ENCODE measurements at regions not wholly inside any gene's neighbourhood (a gene's known extent, or its start where the extent isn't known, plus 50 kb on each side); places are given as distances from the start of the nearest gene placed in this dataset.

- TF ChIP-seq, protein P1, sequence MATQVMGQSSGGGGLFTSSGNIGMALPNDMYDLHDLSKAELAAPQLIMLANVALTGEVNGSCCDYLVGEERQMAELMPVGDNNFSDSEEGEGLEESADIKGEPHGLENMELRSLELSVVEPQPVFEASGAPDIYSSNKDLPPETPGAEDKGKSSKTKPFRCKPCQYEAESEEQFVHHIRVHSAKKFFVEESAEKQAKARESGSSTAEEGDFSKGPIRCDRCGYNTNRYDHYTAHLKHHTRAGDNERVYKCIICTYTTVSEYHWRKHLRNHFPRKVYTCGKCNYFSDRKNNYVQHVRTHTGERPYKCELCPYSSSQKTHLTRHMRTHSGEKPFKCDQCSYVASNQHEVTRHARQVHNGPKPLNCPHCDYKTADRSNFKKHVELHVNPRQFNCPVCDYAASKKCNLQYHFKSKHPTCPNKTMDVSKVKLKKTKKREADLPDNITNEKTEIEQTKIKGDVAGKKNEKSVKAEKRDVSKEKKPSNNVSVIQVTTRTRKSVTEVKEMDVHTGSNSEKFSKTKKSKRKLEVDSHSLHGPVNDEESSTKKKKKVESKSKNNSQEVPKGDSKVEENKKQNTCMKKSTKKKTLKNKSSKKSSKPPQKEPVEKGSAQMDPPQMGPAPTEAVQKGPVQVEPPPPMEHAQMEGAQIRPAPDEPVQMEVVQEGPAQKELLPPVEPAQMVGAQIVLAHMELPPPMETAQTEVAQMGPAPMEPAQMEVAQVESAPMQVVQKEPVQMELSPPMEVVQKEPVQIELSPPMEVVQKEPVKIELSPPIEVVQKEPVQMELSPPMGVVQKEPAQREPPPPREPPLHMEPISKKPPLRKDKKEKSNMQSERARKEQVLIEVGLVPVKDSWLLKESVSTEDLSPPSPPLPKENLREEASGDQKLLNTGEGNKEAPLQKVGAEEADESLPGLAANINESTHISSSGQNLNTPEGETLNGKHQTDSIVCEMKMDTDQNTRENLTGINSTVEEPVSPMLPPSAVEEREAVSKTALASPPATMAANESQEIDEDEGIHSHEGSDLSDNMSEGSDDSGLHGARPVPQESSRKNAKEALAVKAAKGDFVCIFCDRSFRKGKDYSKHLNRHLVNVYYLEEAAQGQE (IDR thresholded peaks at IDR 0.05; ENCODE audit: borderline replicate concordance), result peak; percentile 29
- no peak for TF ChIP-seq MXI1 (conservative IDR thresholded peaks at IDR 0.05; ENCODE audit: poor library complexity, severe bottlenecking)
- TF ChIP-seq POLR2AphosphoS5 (IDR thresholded peaks at IDR 0.05), result peak; percentile 11
- no peak for TF ChIP-seq EZH2 (IDR thresholded peaks at IDR 0.05; ENCODE audit: borderline replicate concordance, insufficient read depth, low read length, poor library complexity, severe bottlenecking)
- TF ChIP-seq TAF1 (IDR thresholded peaks at IDR 0.05; ENCODE audit: low read depth), result no peak
- TF ChIP-seq RAD21 (conservative IDR thresholded peaks at IDR 0.05), result no peak
- TF ChIP-seq, protein P2, sequence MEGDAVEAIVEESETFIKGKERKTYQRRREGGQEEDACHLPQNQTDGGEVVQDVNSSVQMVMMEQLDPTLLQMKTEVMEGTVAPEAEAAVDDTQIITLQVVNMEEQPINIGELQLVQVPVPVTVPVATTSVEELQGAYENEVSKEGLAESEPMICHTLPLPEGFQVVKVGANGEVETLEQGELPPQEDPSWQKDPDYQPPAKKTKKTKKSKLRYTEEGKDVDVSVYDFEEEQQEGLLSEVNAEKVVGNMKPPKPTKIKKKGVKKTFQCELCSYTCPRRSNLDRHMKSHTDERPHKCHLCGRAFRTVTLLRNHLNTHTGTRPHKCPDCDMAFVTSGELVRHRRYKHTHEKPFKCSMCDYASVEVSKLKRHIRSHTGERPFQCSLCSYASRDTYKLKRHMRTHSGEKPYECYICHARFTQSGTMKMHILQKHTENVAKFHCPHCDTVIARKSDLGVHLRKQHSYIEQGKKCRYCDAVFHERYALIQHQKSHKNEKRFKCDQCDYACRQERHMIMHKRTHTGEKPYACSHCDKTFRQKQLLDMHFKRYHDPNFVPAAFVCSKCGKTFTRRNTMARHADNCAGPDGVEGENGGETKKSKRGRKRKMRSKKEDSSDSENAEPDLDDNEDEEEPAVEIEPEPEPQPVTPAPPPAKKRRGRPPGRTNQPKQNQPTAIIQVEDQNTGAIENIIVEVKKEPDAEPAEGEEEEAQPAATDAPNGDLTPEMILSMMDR (IDR thresholded peaks at IDR 0.05; ENCODE audit: poor library complexity, severe bottlenecking), result no peak
- no peak for TF ChIP-seq SMC3 (conservative IDR thresholded peaks at IDR 0.05; ENCODE audit: poor library complexity)
- TF ChIP-seq EP300 (conservative IDR thresholded peaks at IDR 0.05; ENCODE audit: poor library complexity, severe bottlenecking), result peak; percentile 27
- Histone ChIP-seq H2AFZ (ENCODE audit: low read depth, low read length) (no peak overlapping the region), H3K4me2 (ENCODE audit: low read length) (peak overlapping the region; percentile 22)
Observed at GRCh38 chr1:200302921-200303290, 106.9 kb downstream of the ZNF281 start.

GRCh38 chr1:200302192-200302920 is 107.5 kb downstream of the ZNF281 start:
- TF ChIP-seq TAF1 (IDR thresholded peaks at IDR 0.05; ENCODE audit: low read depth), result no peak
- TF ChIP-seq, protein P1 (IDR thresholded peaks at IDR 0.05; ENCODE audit: borderline replicate concordance), result no peak
- no peak for TF ChIP-seq SMC3 (conservative IDR thresholded peaks at IDR 0.05; ENCODE audit: poor library complexity)
- TF ChIP-seq POLR2AphosphoS5 (IDR thresholded peaks at IDR 0.05), result no peak
- no peak for TF ChIP-seq RAD21 (conservative IDR thresholded peaks at IDR 0.05)
- no peak for TF ChIP-seq MXI1 (conservative IDR thresholded peaks at IDR 0.05; ENCODE audit: poor library complexity, severe bottlenecking)
- TF ChIP-seq EZH2 (IDR thresholded peaks at IDR 0.05; ENCODE audit: borderline replicate concordance, insufficient read depth, low read length, poor library complexity, severe bottlenecking), result no peak
- no peak for TF ChIP-seq EP300 (conservative IDR thresholded peaks at IDR 0.05; ENCODE audit: poor library complexity, severe bottlenecking)
- TF ChIP-seq, protein P2 (IDR thresholded peaks at IDR 0.05; ENCODE audit: poor library complexity, severe bottlenecking), result no peak
- H3K9me3 ChIP-seq (ENCODE audit: low read length), result no peaks in the 10 kb centered on the region
- H3K27ac ChIP-seq (ENCODE audit: low read length), result no peak overlapping the region
- H3K27me3 ChIP-seq (ENCODE audit: insufficient read depth, low read depth, low read length), result peaks cover 50% of the 10 kb centered on the region
- H3K4me2 ChIP-seq (ENCODE audit: low read length), result peak overlapping the region; percentile 22
- no peaks in the 10 kb centered on the region for H4K20me1 ChIP-seq (ENCODE audit: insufficient read depth)
- no peak overlapping the region for H2AFZ ChIP-seq (ENCODE audit: low read depth, low read length)
- no peaks in the 10 kb centered on the region for H3K9me2 ChIP-seq (ENCODE audit: insufficient read depth, low read length)
- H3K36me3 ChIP-seq (ENCODE audit: insufficient read depth, low read length), result no peaks in the 10 kb centered on the region
- H3K9ac ChIP-seq (ENCODE audit: low read length), result no peak overlapping the region
- peak overlapping the region; percentile 58 for H3K4me3 ChIP-seq (ENCODE audit: low read length)
- H3K79me2 ChIP-seq (replicated peaks; ENCODE audit: insufficient read depth, low read length), result no peaks in the 10 kb centered on the region
- no peaks in the 10 kb centered on the region for H3F3A ChIP-seq (ENCODE audit: insufficient read depth, low read length, poor library complexity, severe bottlenecking)

More at GRCh38 chr1:200302921-200303290, 106.9 kb downstream of the ZNF281 start:
- Histone ChIP-seq H3K27ac (ENCODE audit: low read length) (no peak overlapping the region), H3F3A (ENCODE audit: insufficient read depth, low read length, poor library complexity, severe bottlenecking) (no peaks in the 10 kb centered on the region), H3K9me3 (ENCODE audit: low read length) (no peaks in the 10 kb centered on the region), H3K27me3 (ENCODE audit: insufficient read depth, low read depth, low read length) (peaks cover 50% of the 10 kb centered on the region), H3K9me2 (ENCODE audit: insufficient read depth, low read length) (no peaks in the 10 kb centered on the region), H4K20me1 (ENCODE audit: insufficient read depth) (no peaks in the 10 kb centered on the region), H3K36me3 (ENCODE audit: insufficient read depth, low read length) (no peaks in the 10 kb centered on the region), H3K9ac (ENCODE audit: low read length) (no peak overlapping the region), H3K79me2 (replicated peaks; ENCODE audit: insufficient read depth, low read length) (no peaks in the 10 kb centered on the region), H3K4me3 (ENCODE audit: low read length) (peak overlapping the region; percentile 58)

All from neural cell (in vitro differentiated cells).